Progenitor cell of endocrine pancreas (in vitro differentiated cells): ENCODE measurements at regions not wholly inside any gene's neighbourhood (a gene's known extent, or its start where the extent isn't known, plus 50 kb on each side); places are given as distances from the start of the nearest gene placed in this dataset.

ENCODE experiments used
- DNase-seq: peaks from one replicate; pipeline ENCODE4 v3.0.0; 2021; ENCODE audit warnings: low spot score; ENCODE audit not compliant: unreplicated experiment
- H3K27ac Mint-ChIP-seq: 2 replicates; pipeline ENCODE4 v1.8.0; 2021; ENCODE audit warnings: mild to moderate bottlenecking, moderate library complexity, mixed read lengths
- H3K27me3 Mint-ChIP-seq: 2 replicates; pipeline ENCODE4 v1.8.0; 2021; ENCODE audit warnings: mixed read lengths
- H3K36me3 Mint-ChIP-seq: 2 replicates; pipeline ENCODE4 v1.8.0; 2022; ENCODE audit warnings: mixed read lengths; ENCODE audit not compliant: insufficient read depth
- H3K4me1 Mint-ChIP-seq: 2 replicates; pipeline ENCODE4 v1.8.0; 2021; ENCODE audit warnings: low read depth, mixed read lengths
- H3K4me3 Mint-ChIP-seq: 2 replicates; pipeline ENCODE4 v1.8.0; 2021; ENCODE audit warnings: low read depth, mild to moderate bottlenecking, moderate library complexity, mixed read lengths
- H3K9me3 Mint-ChIP-seq: 2 replicates; pipeline ENCODE4 v1.8.0; 2021; ENCODE audit warnings: low read depth, mixed read lengths
- TF ChIP-seq, protein P1 (sequence below): fragments of 200-600 bp; sonication (generic); IDR thresholded peaks from one replicate; pipeline ENCODE4 v1.5.0; 2021; ENCODE audit warnings: antibody characterized with exemption, mild to moderate bottlenecking; ENCODE audit not compliant: unreplicated experiment

DNA sequence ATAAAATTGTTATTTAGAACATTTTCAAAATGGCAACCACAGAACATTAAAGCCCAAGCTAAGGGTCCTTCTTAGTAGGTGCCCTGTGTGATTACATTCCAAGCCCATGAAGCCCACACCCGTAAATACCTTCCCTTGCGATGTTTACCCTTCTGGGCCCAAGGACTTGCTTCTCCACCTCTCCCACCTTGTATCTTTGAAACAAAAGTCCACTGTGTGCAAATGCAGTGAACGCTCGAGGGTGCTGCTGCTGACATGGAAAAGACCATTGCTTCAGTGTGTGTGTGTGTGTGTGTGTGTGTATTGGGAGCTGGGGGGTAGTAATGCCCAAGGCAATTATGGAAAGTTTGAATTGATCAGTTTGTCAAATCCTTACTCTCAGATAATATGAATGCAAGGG, 298.1 kb downstream of the TGFB2 start:
- no peaks in the 10 kb centered on the region for H3K27me3 Mint-ChIP-seq
- DNase-seq, result no peak
- no peak overlapping the region for H3K4me3 Mint-ChIP-seq
- TF ChIP-seq, protein P1, sequence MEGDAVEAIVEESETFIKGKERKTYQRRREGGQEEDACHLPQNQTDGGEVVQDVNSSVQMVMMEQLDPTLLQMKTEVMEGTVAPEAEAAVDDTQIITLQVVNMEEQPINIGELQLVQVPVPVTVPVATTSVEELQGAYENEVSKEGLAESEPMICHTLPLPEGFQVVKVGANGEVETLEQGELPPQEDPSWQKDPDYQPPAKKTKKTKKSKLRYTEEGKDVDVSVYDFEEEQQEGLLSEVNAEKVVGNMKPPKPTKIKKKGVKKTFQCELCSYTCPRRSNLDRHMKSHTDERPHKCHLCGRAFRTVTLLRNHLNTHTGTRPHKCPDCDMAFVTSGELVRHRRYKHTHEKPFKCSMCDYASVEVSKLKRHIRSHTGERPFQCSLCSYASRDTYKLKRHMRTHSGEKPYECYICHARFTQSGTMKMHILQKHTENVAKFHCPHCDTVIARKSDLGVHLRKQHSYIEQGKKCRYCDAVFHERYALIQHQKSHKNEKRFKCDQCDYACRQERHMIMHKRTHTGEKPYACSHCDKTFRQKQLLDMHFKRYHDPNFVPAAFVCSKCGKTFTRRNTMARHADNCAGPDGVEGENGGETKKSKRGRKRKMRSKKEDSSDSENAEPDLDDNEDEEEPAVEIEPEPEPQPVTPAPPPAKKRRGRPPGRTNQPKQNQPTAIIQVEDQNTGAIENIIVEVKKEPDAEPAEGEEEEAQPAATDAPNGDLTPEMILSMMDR, result no peak
- peaks cover 13% of the 10 kb centered on the region for H3K4me1 Mint-ChIP-seq
- no peaks in the 10 kb centered on the region for H3K36me3 Mint-ChIP-seq
- no peaks in the 10 kb centered on the region for H3K9me3 Mint-ChIP-seq
- no peak overlapping the region for H3K27ac Mint-ChIP-seq

DNA sequence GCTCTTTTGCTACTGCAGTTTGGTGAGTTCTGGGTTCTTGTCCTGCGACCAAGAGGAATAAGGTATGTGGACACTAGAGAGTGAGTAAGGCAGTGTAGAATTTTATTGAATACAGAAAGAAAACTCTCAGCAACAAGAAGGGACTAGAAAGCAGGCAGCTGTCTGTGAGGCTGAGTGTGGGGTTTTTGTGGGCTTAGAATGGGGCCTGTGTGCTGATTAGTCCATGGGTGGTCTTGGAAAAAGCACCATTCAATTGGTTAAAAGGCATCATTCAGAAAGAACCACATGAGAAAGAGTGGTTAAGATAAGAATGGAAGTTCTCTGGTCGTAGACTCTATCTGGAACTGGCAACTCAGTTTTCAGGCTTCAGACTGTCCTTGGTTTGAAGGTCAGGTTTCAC, 298.8 kb downstream of the TGFB2 start:
- peaks cover 13% of the 10 kb centered on the region for H3K4me1 Mint-ChIP-seq
- no peaks in the 10 kb centered on the region for H3K36me3 Mint-ChIP-seq
- TF ChIP-seq, protein P1, result no peak
- H3K9me3 Mint-ChIP-seq, result no peaks in the 10 kb centered on the region
- no peak overlapping the region for H3K27ac Mint-ChIP-seq
- no peaks in the 10 kb centered on the region for H3K27me3 Mint-ChIP-seq
- DNase-seq, result no peak
- no peak overlapping the region for H3K4me3 Mint-ChIP-seq

DNA sequence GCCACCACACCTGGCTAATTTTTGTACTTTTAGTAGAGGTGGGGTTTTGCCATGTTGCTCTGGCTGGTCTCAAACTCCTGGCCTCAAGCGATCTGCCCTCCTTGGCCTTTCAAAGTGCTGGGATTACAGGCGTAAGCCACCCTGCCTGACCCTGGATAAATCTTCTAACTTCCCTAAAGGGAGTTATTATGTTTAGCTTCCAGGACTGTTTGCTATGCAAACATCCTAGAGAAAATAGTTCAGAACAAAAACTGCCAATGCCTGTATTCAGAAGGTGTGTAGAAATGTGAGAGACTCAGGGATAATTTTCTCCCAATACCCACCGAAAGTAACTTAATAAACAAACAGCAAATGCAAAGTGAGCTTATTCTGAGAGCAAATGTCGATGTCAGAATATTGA, 301.2 kb downstream of the TGFB2 start:
- Mint-ChIP-seq H3K4me3 (no peak overlapping the region), H3K9me3 (peaks cover 1% of the 10 kb centered on the region), H3K27ac (peak overlapping the region; percentile 80), H3K27me3 (no peaks in the 10 kb centered on the region), H3K4me1 (peaks cover 17% of the 10 kb centered on the region), H3K36me3 (no peaks in the 10 kb centered on the region)
- TF ChIP-seq, protein P1, result no peak
- no peak for DNase-seq

DNA sequence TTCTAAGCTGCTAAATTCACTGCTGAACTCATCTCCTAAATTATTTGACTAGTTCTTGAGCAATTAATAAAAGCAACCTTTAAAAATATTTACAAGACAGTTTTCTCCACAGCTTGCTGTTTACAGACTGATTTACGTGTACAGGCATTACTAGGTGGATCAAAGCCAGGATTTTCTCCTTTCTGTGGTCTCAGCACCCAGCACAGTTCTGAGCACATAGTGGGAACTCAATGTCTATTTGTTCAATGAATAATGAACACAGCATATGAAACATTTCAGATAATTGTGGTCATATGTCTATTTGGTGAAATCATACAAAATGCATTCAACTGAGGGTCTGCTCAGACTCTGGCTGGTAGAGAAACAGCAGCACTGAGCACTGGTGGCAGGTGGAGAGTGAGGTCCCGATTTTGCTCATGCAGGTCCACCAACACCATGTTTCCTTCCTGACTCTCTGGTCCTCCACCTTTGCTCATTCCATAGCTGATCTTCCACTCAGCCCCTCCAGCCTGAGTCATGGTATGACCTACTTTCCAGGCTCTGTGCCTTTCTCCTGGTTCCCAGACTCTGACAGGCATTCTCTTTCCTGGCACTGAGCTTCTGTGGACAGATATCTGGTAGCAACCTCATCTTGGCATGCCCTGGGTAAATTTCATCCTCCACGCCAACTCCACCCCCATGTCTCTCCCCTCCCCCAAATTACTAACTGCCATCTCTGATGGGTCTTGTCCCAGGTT, 311.3 kb downstream of the TGFB2 start:
- Mint-ChIP-seq H3K4me1 (peaks cover 3% of the 10 kb centered on the region), H3K4me3 (no peak overlapping the region), H3K27ac (no peak overlapping the region), H3K27me3 (peaks cover 7% of the 10 kb centered on the region), H3K36me3 (peaks cover 2% of the 10 kb centered on the region), H3K9me3 (peaks cover 6% of the 10 kb centered on the region)
- TF ChIP-seq, protein P1, result no peak
- no peak for DNase-seq

DNA sequence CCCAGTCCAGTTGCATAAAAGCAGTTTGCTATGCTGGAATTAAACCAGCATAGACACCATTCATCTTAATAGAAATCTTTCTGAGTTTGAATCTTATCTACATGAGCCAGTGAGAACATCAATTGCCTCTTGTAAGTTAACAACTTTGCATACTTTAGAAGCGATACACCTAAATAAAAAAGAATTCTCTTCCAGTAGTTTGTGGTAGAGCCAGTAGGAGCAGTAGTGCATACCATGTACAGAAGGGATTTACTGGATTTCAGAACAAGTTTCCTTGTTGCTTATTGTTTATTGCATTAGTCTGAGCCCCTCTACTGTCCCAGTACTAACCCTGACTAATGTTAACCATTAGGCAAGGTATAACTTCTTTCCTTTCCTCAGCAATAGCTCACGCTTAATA, 313.1 kb downstream of the TGFB2 start:
- Mint-ChIP-seq H3K27me3 (peaks cover 7% of the 10 kb centered on the region), H3K27ac (no peak overlapping the region), H3K36me3 (no peaks in the 10 kb centered on the region), H3K4me3 (no peak overlapping the region), H3K9me3 (no peaks in the 10 kb centered on the region), H3K4me1 (peaks cover 1% of the 10 kb centered on the region)
- TF ChIP-seq, protein P1, result no peak
- DNase-seq, result no peak
